ENCODE measurements at regions not wholly inside any gene's neighbourhood (a gene's known extent, or its start where the extent isn't known, plus 50 kb on each side); places are given as distances from the start of the nearest gene placed in this dataset.

GRCh38 chr2:220212296-220213080, 585.1 kb downstream of the SLC4A3 start:
- TF ChIP-seq CTCF (IDR thresholded peaks at IDR 0.05; ENCODE audit: low read depth, low read length, missing control alignments): no peak
- H3K4me3 ChIP-seq (ENCODE audit: low read depth, low read length): no peak overlapping the region
- H3K27me3 ChIP-seq (replicated peaks): no peaks in the 10 kb centered on the region
- in situ Hi-C loops (cut with HindIII; ENCODE audit: low pct_ligation_motif_present, low sequenced_read_pairs): no loop called here
- DNase-seq: no peak
- H3K36me3 ChIP-seq (replicated peaks): no peaks in the 10 kb centered on the region
- no peak overlapping the region for H3K27ac ChIP-seq

GRCh38 chr2:220215785-220216184, 588.4 kb downstream of the SLC4A3 start:
- Histone ChIP-seq H3K36me3 (replicated peaks) (no peaks in the 10 kb centered on the region), H3K4me3 (ENCODE audit: low read depth, low read length) (no peak overlapping the region), H3K27me3 (replicated peaks) (no peaks in the 10 kb centered on the region), H3K27ac (no peak overlapping the region)
- no peak for TF ChIP-seq CTCF (IDR thresholded peaks at IDR 0.05; ENCODE audit: low read depth, low read length, missing control alignments)
- in situ Hi-C loops (cut with HindIII; ENCODE audit: low pct_ligation_motif_present, low sequenced_read_pairs): no loop called here
- DNase-seq: no peak

GRCh38 chr2:220219371-220219770, 591.9 kb downstream of the SLC4A3 start:
- H3K36me3 ChIP-seq (replicated peaks): no peaks in the 10 kb centered on the region
- no peak overlapping the region for H3K27ac ChIP-seq
- no peak for DNase-seq
- TF ChIP-seq CTCF (IDR thresholded peaks at IDR 0.05; ENCODE audit: low read depth, low read length, missing control alignments): no peak
- no peak overlapping the region for H3K4me3 ChIP-seq (ENCODE audit: low read depth, low read length)
- H3K27me3 ChIP-seq (replicated peaks): no peaks in the 10 kb centered on the region
- in situ Hi-C loops (cut with HindIII; ENCODE audit: low pct_ligation_motif_present, low sequenced_read_pairs): no loop called here

- H3K4me3 ChIP-seq (ENCODE audit: low read depth, low read length): no peak overlapping the region
- no peak overlapping the region for H3K27ac ChIP-seq
These were observed 592.6 kb downstream of the SLC4A3 start for GRCh38 chr2:220220009-220220408.

GRCh38 chr2:220221992-220222391, 594.6 kb downstream of the SLC4A3 start:
- in situ Hi-C loops (cut with HindIII; ENCODE audit: low pct_ligation_motif_present, low sequenced_read_pairs): no loop called here
- DNase-seq: no peak
- Histone ChIP-seq H3K36me3 (replicated peaks) (no peaks in the 10 kb centered on the region), H3K27me3 (replicated peaks) (no peaks in the 10 kb centered on the region), H3K27ac (no peak overlapping the region), H3K4me3 (ENCODE audit: low read depth, low read length) (no peak overlapping the region)
- TF ChIP-seq CTCF (IDR thresholded peaks at IDR 0.05; ENCODE audit: low read depth, low read length, missing control alignments): no peak

More at GRCh38 chr2:220220009-220220408, 592.6 kb downstream of the SLC4A3 start:
- Histone ChIP-seq H3K36me3 (replicated peaks) (no peaks in the 10 kb centered on the region), H3K27me3 (replicated peaks) (no peaks in the 10 kb centered on the region)
- no peak for TF ChIP-seq CTCF (IDR thresholded peaks at IDR 0.05; ENCODE audit: low read depth, low read length, missing control alignments)
- DNase-seq: no peak
- in situ Hi-C loops (cut with HindIII; ENCODE audit: low pct_ligation_motif_present, low sequenced_read_pairs): no loop called here
